GM21390 (cell line): ENCODE measurements at regions not wholly inside any gene's neighbourhood (a gene's known extent, or its start where the extent isn't known, plus 50 kb on each side); places are given as distances from the start of the nearest gene placed in this dataset.

Experiments used
- ATAC-seq: cut with Tn5 transposase; IDR thresholded peaks from one replicate; pipeline ENCODE4 v1.9.1; 2021; ENCODE audit not compliant: unreplicated experiment

DNA sequence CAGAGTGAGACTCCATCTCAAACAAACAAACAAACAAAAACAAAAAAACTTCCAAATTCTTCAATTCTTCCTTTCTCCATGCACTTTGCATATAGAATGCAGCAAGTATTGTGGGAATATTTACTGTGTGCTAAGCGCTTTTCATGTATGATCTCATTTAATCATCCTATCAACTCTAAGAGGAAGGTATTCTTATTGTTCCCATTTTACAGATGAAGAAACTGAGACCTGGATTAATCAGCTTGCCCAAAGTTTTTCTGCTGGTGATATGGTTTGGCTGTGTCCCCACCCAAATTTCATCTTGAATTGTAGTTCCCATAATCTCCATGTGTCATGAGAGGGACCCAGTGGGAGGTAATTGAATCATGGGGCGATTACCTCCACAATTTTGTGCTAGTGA, 56.6 kb upstream of the KCNG1 start:
- ATAC-seq: no peak

- no peak for ATAC-seq
These were observed 54.8 kb upstream of the KCNG1 start for GRCh38 chr20:51077686-51078060.

GRCh38 chr20:51076786-51077685, 54.1 kb upstream of the KCNG1 start:
- ATAC-seq: no peak

GRCh38 chr20:51074062-51074461, 51.2 kb upstream of the KCNG1 start:
- no peak for ATAC-seq
